GM23248 (cell line): ENCODE measurements at regions not wholly inside any gene's neighbourhood (a gene's known extent, or its start where the extent isn't known, plus 50 kb on each side); places are given as distances from the start of the nearest gene placed in this dataset.

Experiments used
- EZH2 ChIP-seq: fragments of 200-600 bp; sonication (generic); IDR thresholded peaks from 2 replicates; pipeline ENCODE4 v1.6.1; 2018; ENCODE audit warnings: antibody characterized with exemption, mild to moderate bottlenecking; ENCODE audit not compliant: insufficient read depth, poor library complexity, severe bottlenecking
- EZH2phosphoT487 ChIP-seq: fragments of 200-600 bp; sonication (generic); IDR thresholded peaks from 2 replicates; pipeline ENCODE4 v1.6.1; 2018; ENCODE audit warnings: antibody characterized with exemption, moderate library complexity, mild to moderate bottlenecking, low read depth; ENCODE audit not compliant: insufficient read depth

DNA sequence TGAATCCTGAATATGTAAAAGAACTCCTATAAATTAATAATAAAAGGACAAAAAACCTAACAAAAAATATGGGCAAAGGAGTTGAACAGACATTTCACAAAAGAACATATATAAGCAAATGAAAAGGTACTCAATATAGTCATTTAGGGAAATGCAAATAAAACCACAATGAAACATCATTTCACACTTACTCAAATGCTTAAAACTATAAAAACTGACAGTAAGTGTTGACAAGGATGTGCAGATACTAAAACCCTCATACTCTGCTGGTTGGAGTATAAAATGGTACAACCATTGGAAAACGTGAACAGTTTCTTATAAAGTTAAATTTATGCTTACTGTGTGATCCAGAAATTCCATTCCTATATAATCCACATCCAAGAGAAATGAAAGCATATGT lies 247.1 kb downstream of the GXYLT1 start:
- TF ChIP-seq EZH2phosphoT487 (no peak), EZH2 (no peak)
